ENCODE measurements at regions not wholly inside any gene's neighbourhood (a gene's known extent, or its start where the extent isn't known, plus 50 kb on each side); places are given as distances from the start of the nearest gene placed in this dataset.
"Not testable (repeated sequence)": the region's sequence is repeated elsewhere in the genome, so short reads cannot be mapped to it uniquely, and the experiment has no call there.

- Histone ChIP-seq H3K9me3 (ENCODE audit: control insufficient read depth in 2 of 2, low read length in 2 of 2) (no peaks in the 10 kb centered on the region), H3K4me1 (ENCODE audit: control insufficient read depth in 2 of 2, insufficient read depth in 2 of 2, low read length in 2 of 2) (no peaks in the 10 kb centered on the region), H3K9ac (ENCODE audit: low read depth in 1 of 2, low read length in 2 of 2) (no peak overlapping the region), H3K27me3 (ENCODE audit: control insufficient read depth in 2 of 2, insufficient read depth in 2 of 2, low read length in 2 of 2) (no peaks in the 10 kb centered on the region), H3K4me3 (ENCODE audit: low read length in 2 of 2) (no peak overlapping the region), H3K27ac (ENCODE audit: low read depth in 2 of 2, low read length in 2 of 2) (no peak overlapping the region), H3K36me3 (ENCODE audit: control insufficient read depth in 2 of 2, insufficient read depth in 2 of 2, low read length in 2 of 2) (no peaks in the 10 kb centered on the region)
Measured at GRCh38 chr6:23661549-23661948, 464.5 kb upstream of the NRSN1 start.

- H3K4me1 ChIP-seq (ENCODE audit: control insufficient read depth in 2 of 2, insufficient read depth in 2 of 2, low read length in 2 of 2), result no peaks in the 10 kb centered on the region
- H3K4me3 ChIP-seq (ENCODE audit: low read length in 2 of 2), result no peak overlapping the region
- no peaks in the 10 kb centered on the region for H3K36me3 ChIP-seq (ENCODE audit: control insufficient read depth in 2 of 2, insufficient read depth in 2 of 2, low read length in 2 of 2)
- no peak overlapping the region for H3K9ac ChIP-seq (ENCODE audit: low read depth in 1 of 2, low read length in 2 of 2)
- no peak overlapping the region for H3K27ac ChIP-seq (ENCODE audit: low read depth in 2 of 2, low read length in 2 of 2)
- no peaks in the 10 kb centered on the region for H3K9me3 ChIP-seq (ENCODE audit: control insufficient read depth in 2 of 2, low read length in 2 of 2)
- H3K27me3 ChIP-seq (ENCODE audit: control insufficient read depth in 2 of 2, insufficient read depth in 2 of 2, low read length in 2 of 2), result no peaks in the 10 kb centered on the region
Measured at GRCh38 chr6:23663096-23663495, 462.9 kb upstream of the NRSN1 start.

GRCh38 chr6:23663652-23664051 lies 462.4 kb upstream of the NRSN1 start:
- Histone ChIP-seq H3K4me1 (ENCODE audit: control insufficient read depth in 2 of 2, insufficient read depth in 2 of 2, low read length in 2 of 2) (no peaks in the 10 kb centered on the region), H3K27ac (ENCODE audit: low read depth in 2 of 2, low read length in 2 of 2) (no peak overlapping the region), H3K9me3 (ENCODE audit: control insufficient read depth in 2 of 2, low read length in 2 of 2) (no peaks in the 10 kb centered on the region), H3K4me3 (ENCODE audit: low read length in 2 of 2) (no peak overlapping the region), H3K27me3 (ENCODE audit: control insufficient read depth in 2 of 2, insufficient read depth in 2 of 2, low read length in 2 of 2) (no peaks in the 10 kb centered on the region), H3K9ac (ENCODE audit: low read depth in 1 of 2, low read length in 2 of 2) (no peak overlapping the region), H3K36me3 (ENCODE audit: control insufficient read depth in 2 of 2, insufficient read depth in 2 of 2, low read length in 2 of 2) (no peaks in the 10 kb centered on the region)

- not testable (repeated sequence) for H3K4me3 ChIP-seq (ENCODE audit: low read length in 2 of 2); H3K27ac ChIP-seq (ENCODE audit: low read depth in 2 of 2, low read length in 2 of 2); H3K36me3 ChIP-seq (ENCODE audit: control insufficient read depth in 2 of 2, insufficient read depth in 2 of 2, low read length in 2 of 2); H3K27me3 ChIP-seq (ENCODE audit: control insufficient read depth in 2 of 2, insufficient read depth in 2 of 2, low read length in 2 of 2); H3K9me3 ChIP-seq (ENCODE audit: control insufficient read depth in 2 of 2, low read length in 2 of 2); H3K9ac ChIP-seq (ENCODE audit: low read depth in 1 of 2, low read length in 2 of 2); H3K4me1 ChIP-seq (ENCODE audit: control insufficient read depth in 2 of 2, insufficient read depth in 2 of 2, low read length in 2 of 2)
Measured at GRCh38 chr6:23665911-23666310, 460.1 kb upstream of the NRSN1 start.

GRCh38 chr6:23672737-23673136 lies 453.3 kb upstream of the NRSN1 start:
- H3K9ac ChIP-seq (ENCODE audit: low read depth in 1 of 2, low read length in 2 of 2), result no peak overlapping the region
- no peak overlapping the region for H3K27ac ChIP-seq (ENCODE audit: low read depth in 2 of 2, low read length in 2 of 2)
- no peaks in the 10 kb centered on the region for H3K36me3 ChIP-seq (ENCODE audit: control insufficient read depth in 2 of 2, insufficient read depth in 2 of 2, low read length in 2 of 2)
- no peaks in the 10 kb centered on the region for H3K27me3 ChIP-seq (ENCODE audit: control insufficient read depth in 2 of 2, insufficient read depth in 2 of 2, low read length in 2 of 2)
- H3K4me1 ChIP-seq (ENCODE audit: control insufficient read depth in 2 of 2, insufficient read depth in 2 of 2, low read length in 2 of 2), result no peaks in the 10 kb centered on the region
- no peak overlapping the region for H3K4me3 ChIP-seq (ENCODE audit: low read length in 2 of 2)
- H3K9me3 ChIP-seq (ENCODE audit: control insufficient read depth in 2 of 2, low read length in 2 of 2), result peaks cover 2 to 3% of the 10 kb centered on the region in 2 donors

GRCh38 chr6:23678626-23679025 lies 447.4 kb upstream of the NRSN1 start:
- Histone ChIP-seq H3K9me3 (ENCODE audit: control insufficient read depth in 2 of 2, low read length in 2 of 2) (no peaks in the 10 kb centered on the region), H3K27me3 (ENCODE audit: control insufficient read depth in 2 of 2, insufficient read depth in 2 of 2, low read length in 2 of 2) (no peaks in the 10 kb centered on the region), H3K36me3 (ENCODE audit: control insufficient read depth in 2 of 2, insufficient read depth in 2 of 2, low read length in 2 of 2) (no peaks in the 10 kb centered on the region), H3K4me1 (ENCODE audit: control insufficient read depth in 2 of 2, insufficient read depth in 2 of 2, low read length in 2 of 2) (no peaks in the 10 kb centered on the region), H3K27ac (ENCODE audit: low read depth in 2 of 2, low read length in 2 of 2) (no peak overlapping the region), H3K4me3 (ENCODE audit: low read length in 2 of 2) (no peak overlapping the region), H3K9ac (ENCODE audit: low read depth in 1 of 2, low read length in 2 of 2) (no peak overlapping the region)

GRCh38 chr6:23681743-23682142 lies 444.3 kb upstream of the NRSN1 start:
- Histone ChIP-seq H3K27me3 (ENCODE audit: control insufficient read depth in 2 of 2, insufficient read depth in 2 of 2, low read length in 2 of 2) (no peaks in the 10 kb centered on the region), H3K4me3 (ENCODE audit: low read length in 2 of 2) (no peak overlapping the region), H3K9me3 (ENCODE audit: control insufficient read depth in 2 of 2, low read length in 2 of 2) (no peaks in the 10 kb centered on the region), H3K36me3 (ENCODE audit: control insufficient read depth in 2 of 2, insufficient read depth in 2 of 2, low read length in 2 of 2) (no peaks in the 10 kb centered on the region), H3K4me1 (ENCODE audit: control insufficient read depth in 2 of 2, insufficient read depth in 2 of 2, low read length in 2 of 2) (no peaks in the 10 kb centered on the region), H3K9ac (ENCODE audit: low read depth in 1 of 2, low read length in 2 of 2) (no peak overlapping the region), H3K27ac (ENCODE audit: low read depth in 2 of 2, low read length in 2 of 2) (no peak overlapping the region)

GRCh38 chr6:23688650-23689049 lies 437.4 kb upstream of the NRSN1 start:
- Histone ChIP-seq H3K27me3 (ENCODE audit: control insufficient read depth in 2 of 2, insufficient read depth in 2 of 2, low read length in 2 of 2) (no peaks in the 10 kb centered on the region), H3K4me1 (ENCODE audit: control insufficient read depth in 2 of 2, insufficient read depth in 2 of 2, low read length in 2 of 2) (no peaks in the 10 kb centered on the region), H3K36me3 (ENCODE audit: control insufficient read depth in 2 of 2, insufficient read depth in 2 of 2, low read length in 2 of 2) (no peaks in the 10 kb centered on the region), H3K4me3 (ENCODE audit: low read length in 2 of 2) (no peak overlapping the region), H3K9ac (ENCODE audit: low read depth in 1 of 2, low read length in 2 of 2) (no peak overlapping the region), H3K27ac (ENCODE audit: low read depth in 2 of 2, low read length in 2 of 2) (no peak overlapping the region), H3K9me3 (ENCODE audit: control insufficient read depth in 2 of 2, low read length in 2 of 2) (no peaks in the 10 kb centered on the region)

- Histone ChIP-seq H3K9ac (ENCODE audit: low read depth in 1 of 2, low read length in 2 of 2) (no peak overlapping the region), H3K4me3 (ENCODE audit: low read length in 2 of 2) (no peak overlapping the region), H3K36me3 (ENCODE audit: control insufficient read depth in 2 of 2, insufficient read depth in 2 of 2, low read length in 2 of 2) (no peaks in the 10 kb centered on the region), H3K27me3 (ENCODE audit: control insufficient read depth in 2 of 2, insufficient read depth in 2 of 2, low read length in 2 of 2) (no peaks in the 10 kb centered on the region), H3K9me3 (ENCODE audit: control insufficient read depth in 2 of 2, low read length in 2 of 2) (no peaks in the 10 kb centered on the region), H3K27ac (ENCODE audit: low read depth in 2 of 2, low read length in 2 of 2) (no peak overlapping the region), H3K4me1 (ENCODE audit: control insufficient read depth in 2 of 2, insufficient read depth in 2 of 2, low read length in 2 of 2) (no peaks in the 10 kb centered on the region)
Measured at GRCh38 chr6:23690453-23691049, 435.5 kb upstream of the NRSN1 start.

GRCh38 chr6:23692184-23692583 lies 433.8 kb upstream of the NRSN1 start:
- no peak overlapping the region for H3K9ac ChIP-seq (ENCODE audit: low read depth in 1 of 2, low read length in 2 of 2)
- no peak overlapping the region for H3K27ac ChIP-seq (ENCODE audit: low read depth in 2 of 2, low read length in 2 of 2)
- no peaks in the 10 kb centered on the region for H3K27me3 ChIP-seq (ENCODE audit: control insufficient read depth in 2 of 2, insufficient read depth in 2 of 2, low read length in 2 of 2)
- H3K4me1 ChIP-seq (ENCODE audit: control insufficient read depth in 2 of 2, insufficient read depth in 2 of 2, low read length in 2 of 2), result no peaks in the 10 kb centered on the region
- no peaks in the 10 kb centered on the region for H3K9me3 ChIP-seq (ENCODE audit: control insufficient read depth in 2 of 2, low read length in 2 of 2)
- H3K36me3 ChIP-seq (ENCODE audit: control insufficient read depth in 2 of 2, insufficient read depth in 2 of 2, low read length in 2 of 2), result no peaks in the 10 kb centered on the region
- no peak overlapping the region for H3K4me3 ChIP-seq (ENCODE audit: low read length in 2 of 2)

- H3K4me3 ChIP-seq (ENCODE audit: low read length in 2 of 2), result no peak overlapping the region
- no peaks in the 10 kb centered on the region for H3K36me3 ChIP-seq (ENCODE audit: control insufficient read depth in 2 of 2, insufficient read depth in 2 of 2, low read length in 2 of 2)
- H3K27me3 ChIP-seq (ENCODE audit: control insufficient read depth in 2 of 2, insufficient read depth in 2 of 2, low read length in 2 of 2), result no peaks in the 10 kb centered on the region
- H3K27ac ChIP-seq (ENCODE audit: low read depth in 2 of 2, low read length in 2 of 2), result no peak overlapping the region
- H3K4me1 ChIP-seq (ENCODE audit: control insufficient read depth in 2 of 2, insufficient read depth in 2 of 2, low read length in 2 of 2), result no peaks in the 10 kb centered on the region
- H3K9me3 ChIP-seq (ENCODE audit: control insufficient read depth in 2 of 2, low read length in 2 of 2), result no peaks in the 10 kb centered on the region
- no peak overlapping the region for H3K9ac ChIP-seq (ENCODE audit: low read depth in 1 of 2, low read length in 2 of 2)
Measured at GRCh38 chr6:23696992-23697391, 429.0 kb upstream of the NRSN1 start.
